DMS 273 (cell line): ENCODE measurements at regions not wholly inside any gene's neighbourhood (a gene's known extent, or its start where the extent isn't known, plus 50 kb on each side); places are given as distances from the start of the nearest gene placed in this dataset.
"Not testable (repeated sequence)": the region's sequence is repeated elsewhere in the genome, so short reads cannot be mapped to it uniquely, and the experiment has no call there.

Source experiments
- DNase-seq: peaks from one replicate; lab custom pipeline; 2025; ENCODE audit not compliant: unreplicated experiment; lab: John Stamatoyannopoulos, UW

DNA sequence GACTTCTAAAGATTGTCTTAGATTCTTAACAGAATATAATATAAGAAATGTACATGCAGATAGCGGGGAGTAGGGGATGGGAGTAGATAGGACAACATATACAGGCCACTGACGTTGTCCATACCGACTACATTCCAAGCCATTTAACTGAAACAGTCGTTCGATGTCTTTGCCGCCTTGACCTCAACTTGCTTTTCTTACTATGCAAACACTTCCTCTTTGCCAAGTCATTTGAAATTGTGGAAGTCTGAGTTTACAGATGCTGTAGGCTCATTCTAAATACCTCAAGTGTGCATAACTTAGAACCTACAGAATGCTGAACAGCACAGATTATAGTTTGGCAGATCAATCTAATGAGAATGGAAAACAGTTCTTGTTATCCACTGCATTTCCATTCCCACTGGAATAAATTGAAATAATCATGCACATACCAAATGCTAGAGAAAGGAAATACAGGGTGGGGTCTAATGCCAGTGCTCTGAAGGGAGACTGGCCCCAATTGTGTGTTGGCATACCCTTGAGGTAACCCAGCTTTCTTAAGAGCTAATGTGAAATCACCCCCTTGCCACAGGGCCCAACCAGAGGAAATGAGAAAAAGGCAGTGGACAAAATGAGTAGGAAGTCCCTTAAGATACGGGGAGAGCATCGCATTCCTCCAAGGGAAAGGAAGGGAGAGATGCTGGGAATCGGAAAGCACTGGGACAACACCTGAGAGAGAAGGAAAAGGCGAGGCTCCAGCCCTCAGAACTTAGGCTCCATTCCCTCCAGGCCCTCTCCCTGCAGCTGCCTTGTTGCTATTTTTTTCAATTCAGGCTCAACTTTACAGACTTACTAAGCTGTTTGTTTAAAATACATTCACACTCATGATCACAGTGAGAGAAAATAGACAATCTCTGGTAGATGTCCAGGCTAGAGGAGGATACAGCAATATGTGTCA is 380.9 kb upstream of the TMTC1 start:
- DNase-seq = no peak

DNA sequence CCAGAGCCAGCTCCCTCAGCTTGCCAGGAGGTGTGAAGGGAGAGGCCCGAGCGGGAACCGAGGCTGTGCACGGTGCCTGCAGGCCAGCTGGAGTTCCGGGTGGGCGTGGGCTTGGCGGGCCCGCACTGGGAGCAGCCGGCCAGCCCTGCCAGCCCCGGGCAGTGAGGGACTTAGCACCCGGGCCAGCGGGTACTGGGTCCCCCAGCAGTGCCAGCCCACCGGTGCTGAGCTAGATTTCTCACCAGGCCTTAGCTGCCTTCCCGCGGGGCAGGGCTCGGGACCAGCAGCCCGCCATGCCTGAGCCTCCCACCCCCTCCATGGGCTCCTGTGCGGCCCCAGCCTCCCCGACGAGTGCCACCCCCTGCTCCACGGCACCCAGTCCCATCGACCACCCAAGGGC is 373.1 kb upstream of the TMTC1 start:
- DNase-seq = not testable (repeated sequence)

DNA sequence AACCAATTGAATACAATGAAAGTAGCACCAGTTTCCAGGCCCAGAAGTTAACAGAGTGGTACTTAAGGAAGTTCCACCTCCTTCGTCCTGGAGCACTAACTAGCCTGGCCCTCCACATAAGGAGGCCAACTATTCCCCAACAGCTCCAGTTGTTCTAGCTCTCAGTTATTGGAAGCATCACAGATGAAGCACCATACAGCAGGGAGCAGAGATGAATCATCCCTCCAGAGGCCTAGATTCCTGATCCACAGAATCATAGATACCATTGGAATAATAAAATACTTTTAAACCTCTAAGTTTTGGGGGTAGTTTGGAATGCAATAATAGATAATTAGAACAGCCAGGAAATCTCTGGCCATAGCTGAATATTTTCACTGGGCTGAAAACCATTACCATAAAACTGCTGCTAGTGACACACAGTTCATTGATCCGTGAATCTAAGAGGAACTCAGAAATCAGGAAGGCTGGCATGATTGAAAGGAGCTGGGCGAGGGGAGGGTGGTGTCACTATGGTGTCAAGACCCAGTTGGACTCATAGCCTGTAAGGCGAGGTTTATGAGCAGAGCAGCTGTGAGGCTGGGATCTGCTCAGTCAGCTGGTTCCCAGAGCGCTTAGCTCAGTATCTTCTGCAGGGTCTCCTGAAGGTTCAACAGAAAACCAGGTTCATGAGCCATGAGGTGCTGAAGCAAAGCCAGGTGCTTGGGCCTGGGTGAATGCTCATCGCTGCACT is 371.4 kb upstream of the TMTC1 start:
- no peak for DNase-seq

DNA sequence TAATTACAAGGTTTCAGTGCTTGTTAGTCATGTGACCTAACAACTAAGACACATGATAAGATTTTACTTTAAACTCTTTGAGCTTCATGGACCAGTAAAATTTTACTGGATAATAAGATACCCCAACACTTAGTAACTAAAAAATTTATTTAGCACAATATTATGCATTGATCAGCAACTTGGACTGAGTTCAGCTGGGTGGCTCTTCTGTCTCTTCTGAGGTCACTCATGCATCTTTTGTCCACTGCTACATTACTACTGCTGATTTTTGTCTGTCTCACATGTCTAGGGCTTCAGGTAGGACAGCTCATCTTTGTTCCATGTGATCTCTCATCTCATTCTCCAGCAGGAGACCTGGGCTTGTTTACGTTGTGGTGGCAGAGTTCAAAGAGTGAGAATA is 370.2 kb upstream of the TMTC1 start:
- DNase-seq = no peak

- peak; percentile 1 for DNase-seq
Observed at GRCh38 chr12:30152705-30153104, 369.0 kb upstream of the TMTC1 start.

DNA sequence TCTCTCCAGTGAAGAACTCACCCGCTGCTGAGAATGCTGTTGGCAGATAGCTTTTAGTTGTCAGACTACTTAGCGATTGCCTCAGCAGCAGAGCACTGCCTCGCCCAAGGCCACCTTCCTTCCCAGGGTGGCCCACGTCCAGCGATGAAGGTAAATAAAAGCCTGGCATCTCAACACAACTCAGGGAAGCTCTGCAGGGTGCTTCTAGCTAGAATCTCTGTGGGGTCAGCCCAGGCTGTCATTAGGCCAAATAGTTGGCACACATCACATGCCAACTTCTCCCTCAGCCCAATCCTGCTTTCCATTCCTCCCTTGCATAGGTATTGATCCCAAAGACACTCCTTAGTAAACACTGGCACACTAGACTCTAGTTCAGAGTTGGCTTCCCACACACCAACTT is 368.1 kb upstream of the TMTC1 start:
- DNase-seq = no peak

GRCh38 chr12:30146561-30146960 is 362.8 kb upstream of the TMTC1 start:
- DNase-seq = no peak

- DNase-seq = no peak
Observed at GRCh38 chr12:30145684-30146032, 361.9 kb upstream of the TMTC1 start.

GRCh38 chr12:30144777-30145683 is 361.3 kb upstream of the TMTC1 start:
- DNase-seq = no peak

DNA sequence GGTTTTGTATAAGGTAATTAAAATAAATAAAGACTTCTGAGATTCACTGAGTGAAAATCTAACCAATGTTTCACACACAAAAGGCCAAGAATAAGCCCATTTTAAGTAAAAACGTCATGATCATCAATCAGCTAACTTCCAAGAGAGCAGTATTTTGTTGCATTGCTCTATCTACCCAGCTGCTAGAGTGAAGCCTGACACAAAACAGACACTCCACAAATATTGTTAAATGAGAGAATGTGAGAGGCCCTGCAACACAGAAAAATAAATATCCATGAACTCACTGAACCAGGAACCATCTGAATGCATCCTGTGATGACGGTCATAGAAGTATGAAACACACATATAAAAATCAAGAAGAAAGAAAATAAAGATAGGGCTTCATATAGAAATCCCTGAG is 358.6 kb upstream of the TMTC1 start:
- DNase-seq = no peak

DNA sequence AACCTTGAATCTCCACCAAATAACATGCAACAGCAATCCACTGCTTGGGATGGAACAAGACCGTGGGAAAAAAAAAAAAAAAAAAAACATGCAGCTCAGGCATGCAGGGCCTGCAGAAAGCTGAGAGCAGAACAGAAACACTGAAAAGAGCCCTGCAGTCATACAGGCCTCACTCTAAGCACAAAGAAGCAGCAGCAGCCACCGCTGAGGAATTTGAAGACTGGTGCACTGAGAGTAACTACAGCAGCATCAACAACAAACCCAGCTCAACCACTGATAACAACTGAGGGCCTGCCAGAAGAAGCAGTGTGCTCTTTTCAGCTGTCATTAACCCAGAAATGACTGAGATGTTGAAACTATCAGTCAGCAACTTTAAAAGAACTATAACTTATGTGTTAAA is 354.7 kb upstream of the TMTC1 start:
- DNase-seq = no peak

- DNase-seq = no peak
Observed at GRCh38 chr12:30136696-30137095, 353.0 kb upstream of the TMTC1 start.

GRCh38 chr12:30135776-30136175 is 352.0 kb upstream of the TMTC1 start:
- no peak for DNase-seq

- DNase-seq = no peak
Observed at GRCh38 chr12:30134229-30134628, 350.5 kb upstream of the TMTC1 start.

DNA sequence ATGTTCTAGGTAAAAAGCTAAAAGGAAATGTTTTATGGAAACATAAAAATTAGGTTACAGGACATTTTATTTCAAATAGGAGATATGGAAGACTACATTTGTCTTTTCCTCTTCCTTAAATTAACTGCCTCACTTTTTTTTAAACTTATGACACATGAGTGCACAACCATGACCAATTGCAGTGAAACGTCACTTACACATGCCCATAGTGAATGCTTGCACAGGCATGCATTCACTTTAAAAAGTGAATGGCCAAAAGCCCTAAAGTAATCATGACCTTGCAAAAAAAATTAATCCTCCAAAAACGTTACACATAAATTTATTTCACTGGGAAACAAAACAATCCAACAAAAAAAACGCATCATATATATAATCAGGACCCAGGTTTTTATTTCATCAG is 343.2 kb upstream of the TMTC1 start:
- DNase-seq = no peak

DNA sequence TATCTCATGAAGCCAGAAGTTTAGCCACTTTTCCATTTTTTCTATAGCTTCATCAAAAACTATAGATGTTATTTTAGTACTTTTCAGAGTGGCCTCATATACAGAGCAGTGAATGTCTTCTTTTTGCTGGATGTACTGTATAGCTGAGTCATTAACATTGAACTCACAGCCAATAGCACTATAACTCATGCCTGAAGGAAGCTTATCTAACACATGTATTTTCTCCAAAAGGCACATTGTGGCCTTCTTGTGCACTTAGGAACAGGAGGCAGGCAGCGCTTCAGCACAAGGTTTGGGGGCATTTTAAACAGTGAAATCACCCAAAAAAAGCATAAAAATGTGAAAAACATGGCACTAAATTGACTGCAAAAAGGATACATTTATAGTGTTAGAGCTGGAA is 336.8 kb upstream of the TMTC1 start:
- no peak for DNase-seq

DNA sequence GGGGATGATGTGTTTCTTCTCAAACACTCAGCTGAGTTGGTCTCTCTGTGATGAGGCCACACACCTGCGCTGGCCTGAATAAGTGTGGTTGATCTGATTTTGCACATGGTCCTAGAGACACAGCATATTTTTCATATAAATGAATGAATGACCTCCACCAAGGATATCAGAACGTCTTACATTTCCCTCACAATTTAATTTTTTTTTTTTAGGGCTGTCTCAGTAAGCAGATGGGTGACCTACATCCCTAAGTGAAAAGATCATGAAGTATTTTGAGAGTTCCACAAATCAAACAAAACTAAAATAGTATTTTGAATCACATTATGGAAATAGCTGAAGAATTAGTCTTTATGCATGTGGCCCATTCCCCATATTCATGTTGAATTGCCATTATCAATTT is 333.7 kb upstream of the TMTC1 start:
- no peak for DNase-seq

DNA sequence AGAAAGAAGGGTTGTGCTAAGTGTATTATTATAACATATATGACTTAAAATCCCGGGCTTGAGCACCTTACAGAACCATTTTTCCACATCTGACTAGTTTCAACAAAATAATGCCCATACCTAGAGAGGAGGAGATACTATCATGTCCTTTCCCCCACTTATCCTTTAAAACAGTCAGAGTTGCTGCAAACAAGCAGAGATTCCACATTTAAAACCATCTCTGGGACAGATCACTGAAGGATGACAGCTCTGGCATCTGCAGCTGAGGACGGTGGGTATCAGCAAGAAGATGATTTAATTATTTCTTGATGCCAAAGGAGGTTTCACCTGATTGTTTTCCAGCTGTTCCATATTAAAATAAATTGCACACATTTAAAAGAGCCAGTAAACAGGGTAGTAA is 328.0 kb upstream of the TMTC1 start:
- no peak for DNase-seq

GRCh38 chr12:30110958-30111586 is 327.3 kb upstream of the TMTC1 start:
- no peak for DNase-seq

GRCh38 chr12:30110498-30110897 is 326.8 kb upstream of the TMTC1 start:
- no peak for DNase-seq

DNA sequence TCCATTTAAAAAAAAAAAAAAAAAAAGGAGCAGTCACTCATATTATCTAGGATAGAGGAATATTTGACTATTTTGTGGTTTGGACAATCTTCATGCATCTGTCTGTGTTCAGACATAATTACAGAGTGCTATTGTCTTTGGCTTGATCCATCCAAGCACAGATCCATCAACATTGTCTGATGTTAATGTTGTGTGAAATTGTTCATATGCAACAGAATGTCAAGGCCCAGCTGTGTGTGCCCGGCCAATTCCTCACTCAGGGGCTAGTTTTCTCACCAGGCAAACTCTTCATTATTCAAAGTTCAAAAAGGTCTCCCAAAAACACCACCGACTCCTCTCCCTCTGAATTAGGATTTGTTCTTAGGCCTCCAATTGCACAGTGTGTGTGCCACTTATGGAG is 324.9 kb upstream of the TMTC1 start:
- DNase-seq = no peak
